NCI-H1048 (cell line): ENCODE measurements at regions not wholly inside any gene's neighbourhood (a gene's known extent, or its start where the extent isn't known, plus 50 kb on each side); places are given as distances from the start of the nearest gene placed in this dataset.

Experiments used
- DNase-seq: peaks from one replicate; lab custom pipeline; 2025; lab: John Stamatoyannopoulos, UW

DNA sequence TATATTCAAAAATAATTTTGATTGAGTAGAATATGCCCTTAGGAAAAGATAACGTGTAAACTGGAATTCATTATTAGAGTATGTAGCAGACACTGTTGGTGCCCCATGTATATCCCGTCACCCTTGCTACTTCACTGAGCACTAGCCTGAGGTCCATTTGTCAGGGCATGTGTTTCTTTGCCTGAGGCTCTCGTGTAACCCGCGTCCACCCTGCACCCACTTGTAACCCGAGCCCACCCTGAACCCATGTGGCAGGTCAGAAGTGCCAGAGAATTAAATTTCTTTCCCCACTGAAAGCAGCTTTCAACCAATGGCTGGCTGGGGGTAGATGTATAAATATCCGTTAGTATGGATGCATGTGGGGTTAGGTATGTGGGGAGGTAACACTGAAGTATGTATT is 474.2 kb upstream of the ZNF385D start:
- no peak for DNase-seq

DNA sequence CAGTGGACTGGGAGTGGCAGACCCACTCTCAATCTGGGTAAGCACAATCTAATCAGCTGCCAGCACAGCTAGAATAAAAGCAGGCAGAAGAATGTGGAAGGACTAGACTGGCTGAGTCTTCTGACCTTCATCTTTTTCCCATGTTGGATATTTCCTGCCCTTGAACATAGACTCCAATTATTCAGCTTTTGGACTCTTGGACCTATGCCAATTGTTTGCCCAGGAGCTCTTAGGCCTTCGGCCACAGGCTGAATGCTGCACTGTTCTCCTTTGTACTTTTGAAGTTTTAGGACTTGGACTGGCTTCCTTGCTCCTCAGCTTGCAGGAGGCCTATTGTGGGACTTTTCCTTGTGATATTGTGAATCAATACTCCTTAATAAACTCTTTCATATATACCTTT is 477.7 kb upstream of the ZNF385D start:
- no peak for DNase-seq

- no peak for DNase-seq
Measured at GRCh38 chr3:22231061-22231460, 480.1 kb upstream of the ZNF385D start.

GRCh38 chr3:22236490-22237270 is 485.7 kb upstream of the ZNF385D start:
- no peak for DNase-seq

- DNase-seq = no peak
Measured at GRCh38 chr3:22239011-22239410, 488.0 kb upstream of the ZNF385D start.

GRCh38 chr3:22241110-22241509 is 490.1 kb upstream of the ZNF385D start:
- no peak for DNase-seq

GRCh38 chr3:22244761-22245521 is 493.9 kb upstream of the ZNF385D start:
- DNase-seq = no peak

DNA sequence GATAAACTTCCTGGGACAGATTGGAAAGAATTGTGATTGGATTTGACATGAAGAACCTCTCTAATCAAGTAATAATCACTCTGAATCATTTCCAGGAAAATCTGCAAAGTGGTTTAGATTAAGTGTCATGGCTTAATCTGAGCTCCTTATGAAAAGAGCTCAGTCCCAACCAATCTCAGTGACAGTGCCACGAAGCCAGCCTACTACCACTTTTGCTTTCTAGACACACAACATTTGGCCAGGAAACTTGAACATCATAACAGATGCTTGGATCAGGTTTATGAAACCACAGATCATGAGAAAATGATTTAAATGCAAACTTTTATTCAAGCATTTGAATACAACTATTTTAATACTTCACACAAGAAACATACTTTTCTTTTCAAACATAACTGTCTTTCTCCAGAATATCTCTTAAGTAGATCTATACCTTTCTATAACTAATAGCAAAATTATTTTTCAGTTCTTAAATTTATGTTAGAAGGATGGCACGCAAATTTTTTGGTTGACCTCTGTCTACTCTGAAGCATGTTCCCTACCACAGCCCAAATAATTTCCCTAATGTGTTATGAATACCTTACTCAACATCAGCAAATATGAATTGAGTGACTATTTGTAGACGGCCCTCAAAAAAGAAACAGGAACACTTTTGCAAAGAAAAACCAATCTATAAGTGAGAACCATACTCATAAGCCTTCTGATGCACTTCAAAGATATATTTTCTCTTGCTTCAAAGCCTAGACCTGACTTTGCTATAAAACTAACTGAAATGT is 495.0 kb upstream of the ZNF385D start:
- DNase-seq = no peak

DNA sequence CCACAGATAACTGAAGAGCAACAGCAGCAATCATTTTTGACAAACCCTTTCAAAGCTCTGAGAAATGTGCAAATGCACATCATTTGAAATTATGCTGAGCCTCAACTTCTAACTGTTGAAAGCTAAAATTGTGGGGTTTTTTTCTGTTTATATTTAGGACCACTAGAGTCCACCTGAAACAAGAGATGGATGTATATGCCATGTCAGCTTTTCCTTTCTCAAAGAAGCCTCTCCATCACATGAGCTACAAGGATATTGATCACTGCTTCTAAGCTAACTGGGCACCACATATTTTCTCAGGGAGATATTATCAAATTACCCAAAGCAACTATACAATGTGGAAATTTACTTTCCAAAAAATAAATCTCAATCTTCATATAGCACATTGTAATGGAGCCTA is 498.6 kb upstream of the ZNF385D start:
- no peak for DNase-seq

DNA sequence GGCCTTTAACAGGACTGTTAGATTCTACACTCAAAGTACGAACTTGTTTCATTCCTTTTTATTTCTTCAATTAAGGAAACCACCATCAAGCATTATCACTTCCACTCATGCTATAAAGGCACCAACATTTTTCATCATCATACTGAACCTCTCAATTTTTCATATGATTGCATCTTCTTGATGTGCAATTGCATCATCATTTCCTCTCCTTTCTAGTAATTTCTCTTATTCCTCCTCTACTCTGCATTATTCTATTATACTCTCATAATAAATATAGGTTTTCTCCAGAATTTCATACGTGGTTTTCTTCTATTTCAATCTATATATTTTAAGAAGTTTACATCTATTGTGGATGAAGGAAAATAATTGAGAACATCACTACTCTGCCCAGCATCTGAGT is 506.2 kb upstream of the ZNF385D start:
- DNase-seq = no peak

GRCh38 chr3:22262386-22262785 is 511.4 kb upstream of the ZNF385D start:
- DNase-seq = no peak

DNA sequence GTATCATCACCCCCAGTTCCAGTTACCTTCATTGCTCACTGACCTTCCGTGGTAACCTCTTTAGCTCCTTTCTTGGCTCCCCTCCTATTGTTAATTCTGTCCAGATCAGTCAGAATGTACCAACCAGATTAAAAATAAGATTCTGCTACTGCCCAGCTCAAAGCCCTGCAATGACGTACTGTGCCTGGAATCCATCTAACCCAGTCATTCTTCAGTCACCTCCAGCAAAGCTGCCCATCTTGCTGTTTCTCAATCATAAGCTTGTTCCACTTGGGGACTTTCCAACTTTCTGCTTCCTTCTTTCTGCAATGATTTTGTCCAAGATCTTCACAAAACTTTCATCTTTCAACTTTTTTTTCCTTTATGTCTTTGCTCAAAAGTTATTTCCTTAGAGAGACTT is 512.0 kb upstream of the ZNF385D start:
- DNase-seq = no peak

DNA sequence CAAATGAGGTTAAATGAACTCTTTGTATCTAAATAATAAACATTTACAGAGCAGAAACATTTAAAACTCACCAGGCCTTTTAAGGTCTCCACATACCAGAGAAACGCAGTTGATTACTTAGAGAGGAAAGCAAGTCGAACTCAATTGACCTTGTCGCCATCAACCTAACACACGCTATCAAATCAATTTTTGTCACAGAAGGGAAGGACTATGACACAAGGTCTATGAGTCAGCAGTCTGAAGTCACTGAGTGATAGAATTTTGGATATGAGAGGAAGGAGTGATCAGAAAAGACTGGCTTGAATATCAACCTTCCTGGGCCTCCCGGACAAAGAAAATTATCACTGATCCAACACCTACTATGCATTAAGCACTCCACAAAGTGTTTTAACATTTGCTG is 514.4 kb upstream of the ZNF385D start:
- DNase-seq = no peak

DNA sequence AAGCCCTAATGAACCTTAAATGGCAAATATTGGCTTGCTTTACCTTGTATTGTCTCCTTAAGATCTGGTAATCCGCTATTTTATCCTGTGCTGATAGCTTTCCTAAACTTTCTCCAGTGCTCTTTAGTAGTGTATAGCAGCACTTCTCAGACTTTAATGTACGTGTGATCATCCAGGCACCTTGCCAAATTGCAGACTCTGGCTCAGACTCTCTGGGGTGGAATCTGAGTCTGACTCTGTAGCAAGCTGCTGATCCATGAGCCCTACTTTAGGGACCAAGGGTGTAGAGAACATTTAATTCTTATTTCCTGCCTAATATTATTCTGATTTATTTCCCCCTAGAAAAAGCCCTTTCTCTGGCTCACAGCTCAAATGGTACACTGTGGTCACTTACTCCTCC is 518.8 kb upstream of the ZNF385D start:
- no peak for DNase-seq

- DNase-seq = no peak
Measured at GRCh38 chr3:22276351-22276750, 525.3 kb upstream of the ZNF385D start.

DNA sequence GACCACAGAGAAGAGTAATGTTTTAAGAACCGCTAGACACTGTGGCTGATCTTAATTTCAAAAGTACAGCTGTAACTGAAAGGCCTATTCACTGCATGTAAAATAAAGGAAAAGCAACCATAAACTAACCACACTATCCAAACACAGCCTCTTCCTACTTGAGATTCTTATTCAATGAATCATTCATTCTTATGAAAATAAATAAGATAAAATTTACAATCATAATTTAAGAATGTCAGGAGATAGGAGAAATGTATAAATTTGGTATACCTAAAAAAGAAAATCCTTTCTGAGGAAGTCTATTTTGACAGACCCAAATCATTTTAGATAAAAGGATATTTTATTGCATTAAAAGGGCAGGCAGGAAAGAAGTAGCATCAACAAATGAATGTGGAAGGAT is 533.5 kb upstream of the ZNF385D start:
- DNase-seq = no peak

DNA sequence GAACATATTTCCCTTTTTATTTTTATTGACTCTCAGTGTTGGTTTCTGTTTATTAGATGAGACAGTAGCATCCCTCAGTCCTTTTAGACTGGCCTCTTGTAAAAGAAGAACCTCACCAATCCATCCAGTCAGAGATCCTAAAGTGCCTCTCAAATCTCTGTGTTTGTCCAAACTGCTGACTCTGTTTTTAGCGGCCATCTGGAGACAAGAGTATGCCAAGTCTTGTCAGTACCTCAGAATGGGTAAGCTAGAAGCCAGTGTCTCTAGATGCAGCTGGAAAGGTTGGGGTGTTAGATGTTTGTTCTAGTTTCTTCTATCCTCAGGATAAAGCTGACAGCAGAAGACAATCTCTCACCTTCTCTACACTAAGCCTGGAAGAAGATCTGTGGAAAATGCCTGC is 537.7 kb upstream of the ZNF385D start:
- DNase-seq = no peak

DNA sequence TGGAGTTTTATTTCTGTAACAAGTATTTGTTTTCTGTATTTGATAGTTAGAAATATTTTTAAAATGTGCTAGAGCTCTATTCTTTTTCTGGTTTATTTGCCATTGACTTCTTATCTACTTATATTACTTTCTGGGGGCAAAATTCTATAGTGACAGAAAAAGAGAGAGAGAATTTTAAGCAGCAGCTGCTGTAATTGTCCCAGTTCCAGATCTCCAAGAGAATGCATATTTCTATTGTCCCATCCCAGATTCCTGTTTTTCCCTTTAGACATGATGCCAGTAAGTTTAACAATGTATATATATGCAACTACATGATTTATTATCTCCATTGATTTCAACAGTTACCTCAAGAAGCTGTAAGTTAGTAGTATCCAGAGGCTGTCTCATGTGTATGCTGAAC is 541.7 kb upstream of the ZNF385D start:
- no peak for DNase-seq

GRCh38 chr3:22296601-22297000 is 545.6 kb upstream of the ZNF385D start:
- no peak for DNase-seq

GRCh38 chr3:22297436-22297835 is 546.4 kb upstream of the ZNF385D start:
- DNase-seq = no peak

- DNase-seq = no peak
Measured at GRCh38 chr3:22306454-22306853, 555.4 kb upstream of the ZNF385D start.

- no peak for DNase-seq
Measured at GRCh38 chr3:22308871-22309270, 557.9 kb upstream of the ZNF385D start.

DNA sequence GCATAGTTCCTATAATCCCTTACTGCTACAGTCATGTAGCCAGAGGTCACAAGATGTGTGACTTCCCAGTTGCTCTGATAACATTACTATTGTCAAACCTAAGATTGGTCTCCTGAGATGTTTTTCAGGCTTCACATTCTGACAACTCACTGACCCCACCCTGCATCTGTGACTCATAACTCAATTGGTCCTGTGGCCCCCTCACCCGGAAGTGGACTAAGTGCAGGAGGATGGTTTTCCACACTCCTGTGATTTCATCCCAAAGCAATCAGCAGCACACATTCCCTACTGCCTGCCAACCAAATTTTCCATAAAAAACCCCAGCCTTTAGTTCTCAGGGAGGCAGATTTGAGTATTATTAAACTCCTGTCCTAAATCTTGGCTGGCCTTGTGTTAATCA is 564.9 kb upstream of the ZNF385D start:
- DNase-seq = no peak
